ENCODE measurements at regions not wholly inside any gene's neighbourhood (a gene's known extent, or its start where the extent isn't known, plus 50 kb on each side); places are given as distances from the start of the nearest gene placed in this dataset.

GRCh38 chr6:159118924-159119323 is 50.3 kb upstream of the FNDC1 start:
- in situ Hi-C loops (cut with MboI; ENCODE audit: low sequenced_read_pairs): loop anchor here (25.0 kb wide), 1 partner anchor 907 kb away; no protein-coding TSS in a partner anchor

GRCh38 chr6:159117563-159117962 is 51.6 kb upstream of the FNDC1 start:
- in situ Hi-C loops (cut with MboI; ENCODE audit: low sequenced_read_pairs): loop anchor here (25.0 kb wide), 1 partner anchor 905 kb away; no protein-coding TSS in a partner anchor

GRCh38 chr6:159117046-159117445 is 52.2 kb upstream of the FNDC1 start:
- in situ Hi-C loops (cut with MboI; ENCODE audit: low sequenced_read_pairs): loop anchor here (25.0 kb wide), 1 partner anchor 905 kb away; no protein-coding TSS in a partner anchor

- in situ Hi-C loops (cut with MboI; ENCODE audit: low sequenced_read_pairs): loop anchor here (25.0 kb wide), 1 partner anchor 904 kb away; no protein-coding TSS in a partner anchor
These were observed 52.9 kb upstream of the FNDC1 start for GRCh38 chr6:159116343-159116742.

- in situ Hi-C loops (cut with MboI; ENCODE audit: low sequenced_read_pairs): loop anchor here (25.0 kb wide), 1 partner anchor 902 kb away; no protein-coding TSS in a partner anchor
These were observed 54.6 kb upstream of the FNDC1 start for GRCh38 chr6:159114569-159114968.

GRCh38 chr6:159113223-159113622 is 56.0 kb upstream of the FNDC1 start:
- in situ Hi-C loops (cut with MboI; ENCODE audit: low sequenced_read_pairs): loop anchor here (25.0 kb wide), 1 partner anchor 901 kb away; no protein-coding TSS in a partner anchor

GRCh38 chr6:159112714-159113113 is 56.5 kb upstream of the FNDC1 start:
- in situ Hi-C loops (cut with MboI; ENCODE audit: low sequenced_read_pairs): loop anchor here (25.0 kb wide), 1 partner anchor 900 kb away; no protein-coding TSS in a partner anchor

- in situ Hi-C loops (cut with MboI; ENCODE audit: low sequenced_read_pairs): loop anchor here (25.0 kb wide), 1 partner anchor 898 kb away; no protein-coding TSS in a partner anchor
These were observed 58.5 kb upstream of the FNDC1 start for GRCh38 chr6:159110748-159111147.

- in situ Hi-C loops (cut with MboI; ENCODE audit: low sequenced_read_pairs): loop anchor here (25.0 kb wide), 1 partner anchor 898 kb away; no protein-coding TSS in a partner anchor
These were observed 59.2 kb upstream of the FNDC1 start for GRCh38 chr6:159110013-159110412.

- in situ Hi-C loops (cut with MboI; ENCODE audit: low sequenced_read_pairs): loop anchor here (25.0 kb wide), 1 partner anchor 897 kb away; no protein-coding TSS in a partner anchor
These were observed 59.8 kb upstream of the FNDC1 start for GRCh38 chr6:159109391-159109790.

- in situ Hi-C loops (cut with MboI; ENCODE audit: low sequenced_read_pairs): loop anchor here (25.0 kb wide), 1 partner anchor 896 kb away; no protein-coding TSS in a partner anchor
These were observed 60.7 kb upstream of the FNDC1 start for GRCh38 chr6:159108426-159108985.

GRCh38 chr6:159107451-159108260 is 61.5 kb upstream of the FNDC1 start:
- in situ Hi-C loops (cut with MboI; ENCODE audit: low sequenced_read_pairs): loop anchor here (25.0 kb wide), 1 partner anchor 895 kb away; no protein-coding TSS in a partner anchor

- in situ Hi-C loops (cut with MboI; ENCODE audit: low sequenced_read_pairs): loop anchor here (25.0 kb wide), 1 partner anchor 894 kb away; no protein-coding TSS in a partner anchor
These were observed 61.9 kb upstream of the TAGAP start for GRCh38 chr6:159106627-159107241.

GRCh38 chr6:159105716-159106115 is 60.9 kb upstream of the TAGAP start:
- in situ Hi-C loops (cut with MboI; ENCODE audit: low sequenced_read_pairs): loop anchor here (25.0 kb wide), 1 partner anchor 893 kb away; no protein-coding TSS in a partner anchor

- in situ Hi-C loops (cut with MboI; ENCODE audit: low sequenced_read_pairs): loop anchor here (5.0 to 25.0 kb wide), 3 partner anchors 63 to 893 kb away; partner anchors contain the start of gene TAGAP
These were observed 60.1 kb upstream of the TAGAP start for GRCh38 chr6:159104931-159105330.

- in situ Hi-C loops (cut with MboI; ENCODE audit: low sequenced_read_pairs): loop anchor here (5.0 to 25.0 kb wide), 3 partner anchors 62 to 892 kb away; partner anchors contain the start of gene TAGAP
These were observed 59.6 kb upstream of the TAGAP start for GRCh38 chr6:159104163-159104925.

GRCh38 chr6:159103396-159104162 is 58.8 kb upstream of the TAGAP start:
- in situ Hi-C loops (cut with MboI; ENCODE audit: low sequenced_read_pairs): loop anchor here (5.0 to 25.0 kb wide), 3 partner anchors 61 to 891 kb away; partner anchors contain the start of gene TAGAP

GRCh38 chr6:159102373-159103160 is 57.8 kb upstream of the TAGAP start:
- in situ Hi-C loops (cut with MboI; ENCODE audit: low sequenced_read_pairs): loop anchor here (5.0 to 25.0 kb wide), 3 partner anchors 60 to 890 kb away; partner anchors contain the start of gene TAGAP
